Liver (tissue), 2 donors: ENCODE measurements at regions not wholly inside any gene's neighbourhood (a gene's known extent, or its start where the extent isn't known, plus 50 kb on each side); places are given as distances from the start of the nearest gene placed in this dataset.

ENCODE experiments used
- TF ChIP-seq, protein P1 (sequence below): IDR thresholded peaks from 2 replicates; pipeline ENCODE4 v1.6.1; 2016; ENCODE audit warnings: antibody characterized with exemption
- TF ChIP-seq, protein P2 (sequence below): fragments of 150-350 bp; IDR thresholded peaks from 2 replicates; pipeline ENCODE4 v1.5.1; 2017; ENCODE audit warnings: improper control_type of control experiment, low read depth, low read length; ENCODE audit not compliant: missing input control
- donor health status: healthy.

DNA sequence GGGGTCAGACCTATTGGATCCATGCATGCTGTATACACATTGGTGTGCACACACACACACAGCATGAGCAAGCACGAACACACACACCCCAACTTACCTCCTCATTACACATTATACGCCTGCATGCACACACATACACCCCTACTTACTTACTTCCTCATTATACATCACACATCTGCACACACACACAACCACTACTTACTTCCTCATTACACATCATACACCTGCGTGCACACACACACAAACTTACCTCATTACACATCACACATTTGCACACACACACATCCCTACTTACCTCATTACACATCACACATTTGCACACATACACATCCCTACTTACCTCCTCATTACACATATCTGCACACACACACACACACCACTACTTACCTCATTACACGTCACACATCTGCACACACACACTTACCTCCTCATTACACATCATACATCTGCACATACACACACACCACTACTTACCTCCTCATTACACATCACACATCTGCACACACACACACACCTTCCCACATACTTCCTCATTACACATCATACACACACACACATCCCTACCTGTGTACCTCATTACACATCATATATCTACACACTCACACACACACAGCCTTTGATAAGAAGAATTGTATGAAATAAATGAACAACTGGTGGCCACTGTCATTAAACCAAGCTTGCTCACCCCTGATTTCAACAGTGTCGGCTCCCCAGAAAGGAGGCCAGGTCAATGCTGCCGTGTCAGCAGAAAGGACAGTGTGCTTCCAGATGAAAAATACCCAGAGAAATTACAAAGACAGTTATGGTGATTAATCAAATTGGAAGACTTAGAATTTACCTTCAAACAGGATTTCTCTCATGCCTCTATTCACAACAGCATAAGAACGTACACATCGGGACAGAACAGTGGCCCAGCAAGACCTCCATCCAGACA is 117.8 kb downstream of the SETD4 start:
- TF ChIP-seq, protein P1, sequence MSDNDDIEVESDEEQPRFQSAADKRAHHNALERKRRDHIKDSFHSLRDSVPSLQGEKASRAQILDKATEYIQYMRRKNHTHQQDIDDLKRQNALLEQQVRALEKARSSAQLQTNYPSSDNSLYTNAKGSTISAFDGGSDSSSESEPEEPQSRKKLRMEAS: no peak
- TF ChIP-seq, protein P2, sequence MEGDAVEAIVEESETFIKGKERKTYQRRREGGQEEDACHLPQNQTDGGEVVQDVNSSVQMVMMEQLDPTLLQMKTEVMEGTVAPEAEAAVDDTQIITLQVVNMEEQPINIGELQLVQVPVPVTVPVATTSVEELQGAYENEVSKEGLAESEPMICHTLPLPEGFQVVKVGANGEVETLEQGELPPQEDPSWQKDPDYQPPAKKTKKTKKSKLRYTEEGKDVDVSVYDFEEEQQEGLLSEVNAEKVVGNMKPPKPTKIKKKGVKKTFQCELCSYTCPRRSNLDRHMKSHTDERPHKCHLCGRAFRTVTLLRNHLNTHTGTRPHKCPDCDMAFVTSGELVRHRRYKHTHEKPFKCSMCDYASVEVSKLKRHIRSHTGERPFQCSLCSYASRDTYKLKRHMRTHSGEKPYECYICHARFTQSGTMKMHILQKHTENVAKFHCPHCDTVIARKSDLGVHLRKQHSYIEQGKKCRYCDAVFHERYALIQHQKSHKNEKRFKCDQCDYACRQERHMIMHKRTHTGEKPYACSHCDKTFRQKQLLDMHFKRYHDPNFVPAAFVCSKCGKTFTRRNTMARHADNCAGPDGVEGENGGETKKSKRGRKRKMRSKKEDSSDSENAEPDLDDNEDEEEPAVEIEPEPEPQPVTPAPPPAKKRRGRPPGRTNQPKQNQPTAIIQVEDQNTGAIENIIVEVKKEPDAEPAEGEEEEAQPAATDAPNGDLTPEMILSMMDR: no peak
